ENCODE measurements at regions not wholly inside any gene's neighbourhood (a gene's known extent, or its start where the extent isn't known, plus 50 kb on each side); places are given as distances from the start of the nearest gene placed in this dataset.

DNA sequence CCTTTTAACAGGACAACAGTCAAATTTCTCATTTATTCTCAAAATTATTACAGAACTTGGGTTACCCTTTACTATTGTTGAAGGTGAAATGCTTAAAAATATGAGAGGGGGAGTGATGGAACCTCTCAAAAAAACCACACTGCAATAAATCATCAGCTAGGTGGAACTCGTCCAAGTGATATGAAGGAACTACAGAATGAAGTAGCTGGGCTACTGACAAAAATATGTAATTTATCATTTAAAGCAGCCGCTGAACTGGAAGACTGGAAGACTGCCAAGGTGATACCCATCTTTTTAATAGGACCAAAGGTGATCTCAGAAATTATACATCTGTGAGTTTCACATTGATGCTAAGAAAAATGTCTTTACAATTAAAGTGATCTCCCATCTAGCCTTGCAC, 597.7 kb upstream of the TENM3 start:
- TF ChIP-seq, protein P1, sequence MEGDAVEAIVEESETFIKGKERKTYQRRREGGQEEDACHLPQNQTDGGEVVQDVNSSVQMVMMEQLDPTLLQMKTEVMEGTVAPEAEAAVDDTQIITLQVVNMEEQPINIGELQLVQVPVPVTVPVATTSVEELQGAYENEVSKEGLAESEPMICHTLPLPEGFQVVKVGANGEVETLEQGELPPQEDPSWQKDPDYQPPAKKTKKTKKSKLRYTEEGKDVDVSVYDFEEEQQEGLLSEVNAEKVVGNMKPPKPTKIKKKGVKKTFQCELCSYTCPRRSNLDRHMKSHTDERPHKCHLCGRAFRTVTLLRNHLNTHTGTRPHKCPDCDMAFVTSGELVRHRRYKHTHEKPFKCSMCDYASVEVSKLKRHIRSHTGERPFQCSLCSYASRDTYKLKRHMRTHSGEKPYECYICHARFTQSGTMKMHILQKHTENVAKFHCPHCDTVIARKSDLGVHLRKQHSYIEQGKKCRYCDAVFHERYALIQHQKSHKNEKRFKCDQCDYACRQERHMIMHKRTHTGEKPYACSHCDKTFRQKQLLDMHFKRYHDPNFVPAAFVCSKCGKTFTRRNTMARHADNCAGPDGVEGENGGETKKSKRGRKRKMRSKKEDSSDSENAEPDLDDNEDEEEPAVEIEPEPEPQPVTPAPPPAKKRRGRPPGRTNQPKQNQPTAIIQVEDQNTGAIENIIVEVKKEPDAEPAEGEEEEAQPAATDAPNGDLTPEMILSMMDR (IDR thresholded peaks at IDR 0.05), result no peak
- no peaks in the 10 kb centered on the region for H3K9me3 ChIP-seq

DNA sequence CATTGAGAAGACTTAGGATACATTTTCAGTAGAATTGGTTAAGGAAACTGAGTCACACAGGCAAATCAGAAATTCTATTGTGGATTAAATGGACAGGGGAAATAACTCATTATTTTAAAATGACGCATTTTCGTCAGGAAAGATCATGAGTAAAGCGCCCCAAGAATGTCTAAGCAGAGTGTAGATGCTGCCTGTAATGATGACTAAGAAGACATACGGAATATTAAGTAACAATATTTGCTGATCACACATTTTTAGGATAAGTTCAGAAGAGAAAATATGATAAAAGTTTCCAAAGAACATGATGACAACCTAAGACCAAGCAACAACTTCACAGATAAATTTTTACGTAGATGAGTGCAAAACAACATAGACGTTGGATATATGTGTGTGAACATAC, 596.3 kb upstream of the TENM3 start:
- Histone ChIP-seq H3K36me3 (no peaks in the 10 kb centered on the region), H3K27ac (no peak overlapping the region), H3K4me3 (ENCODE audit: low read depth in 1 of 2, low read length in 1 of 2) (no peak overlapping the region), H3K27me3 (no peaks in the 10 kb centered on the region), H3K4me1 (ENCODE audit: control insufficient read depth in 1 of 2, insufficient read depth in 1 of 2, low read depth in 1 of 2, low read length in 1 of 2) (no peaks in the 10 kb centered on the region), H3K9me3 (no peaks in the 10 kb centered on the region)
- TF ChIP-seq, protein P1 (IDR thresholded peaks at IDR 0.05), result no peak

More for the DNA sequence above, 597.7 kb upstream of the TENM3 start:
- Histone ChIP-seq H3K27ac (no peak overlapping the region), H3K27me3 (no peaks in the 10 kb centered on the region), H3K4me1 (ENCODE audit: control insufficient read depth in 1 of 2, insufficient read depth in 1 of 2, low read depth in 1 of 2, low read length in 1 of 2) (no peaks in the 10 kb centered on the region), H3K36me3 (no peaks in the 10 kb centered on the region), H3K4me3 (ENCODE audit: low read depth in 1 of 2, low read length in 1 of 2) (no peak overlapping the region)

DNA sequence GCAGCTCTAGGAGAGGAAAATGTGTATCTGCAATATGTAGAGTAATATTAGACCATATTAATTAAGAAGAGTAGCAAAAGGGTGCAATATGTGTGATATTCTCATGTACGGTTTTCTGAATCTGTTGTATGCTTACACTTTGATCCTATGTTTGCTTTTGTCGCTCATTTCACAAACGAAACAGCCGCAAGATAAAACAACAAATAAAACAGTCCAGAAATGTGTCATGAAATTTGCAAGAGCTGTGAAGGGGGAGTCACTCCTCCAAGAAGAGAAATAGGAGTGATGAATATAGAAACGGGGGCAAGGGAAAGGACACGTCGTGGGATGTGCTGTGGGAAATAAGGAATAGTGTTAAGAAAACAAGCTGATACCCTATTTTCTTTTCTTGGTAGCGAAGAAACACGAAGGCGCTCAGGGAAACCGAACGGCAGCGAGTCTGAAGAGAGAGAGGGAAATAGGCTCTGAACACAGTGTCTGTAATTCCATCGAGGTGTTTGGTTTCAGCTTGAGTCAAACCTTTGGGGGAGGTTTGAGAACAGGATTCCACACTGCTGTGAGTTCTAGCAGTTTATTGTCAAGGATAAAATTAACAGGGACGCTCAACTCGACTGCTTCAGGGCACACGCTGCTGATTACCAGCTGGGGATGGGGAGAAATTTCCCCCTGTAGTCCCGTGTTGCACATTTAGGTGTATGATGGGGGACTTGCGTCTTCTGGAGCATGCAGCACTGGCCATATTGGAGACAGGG, 595.6 kb upstream of the TENM3 start:
- Histone ChIP-seq H3K36me3 (no peaks in the 10 kb centered on the region), H3K27me3 (no peaks in the 10 kb centered on the region), H3K9me3 (no peaks in the 10 kb centered on the region), H3K4me1 (ENCODE audit: control insufficient read depth in 1 of 2, insufficient read depth in 1 of 2, low read depth in 1 of 2, low read length in 1 of 2) (no peaks in the 10 kb centered on the region), H3K27ac (no peak overlapping the region), H3K4me3 (ENCODE audit: low read depth in 1 of 2, low read length in 1 of 2) (no peak overlapping the region)
- TF ChIP-seq, protein P1 (IDR thresholded peaks at IDR 0.05), result no peak

DNA sequence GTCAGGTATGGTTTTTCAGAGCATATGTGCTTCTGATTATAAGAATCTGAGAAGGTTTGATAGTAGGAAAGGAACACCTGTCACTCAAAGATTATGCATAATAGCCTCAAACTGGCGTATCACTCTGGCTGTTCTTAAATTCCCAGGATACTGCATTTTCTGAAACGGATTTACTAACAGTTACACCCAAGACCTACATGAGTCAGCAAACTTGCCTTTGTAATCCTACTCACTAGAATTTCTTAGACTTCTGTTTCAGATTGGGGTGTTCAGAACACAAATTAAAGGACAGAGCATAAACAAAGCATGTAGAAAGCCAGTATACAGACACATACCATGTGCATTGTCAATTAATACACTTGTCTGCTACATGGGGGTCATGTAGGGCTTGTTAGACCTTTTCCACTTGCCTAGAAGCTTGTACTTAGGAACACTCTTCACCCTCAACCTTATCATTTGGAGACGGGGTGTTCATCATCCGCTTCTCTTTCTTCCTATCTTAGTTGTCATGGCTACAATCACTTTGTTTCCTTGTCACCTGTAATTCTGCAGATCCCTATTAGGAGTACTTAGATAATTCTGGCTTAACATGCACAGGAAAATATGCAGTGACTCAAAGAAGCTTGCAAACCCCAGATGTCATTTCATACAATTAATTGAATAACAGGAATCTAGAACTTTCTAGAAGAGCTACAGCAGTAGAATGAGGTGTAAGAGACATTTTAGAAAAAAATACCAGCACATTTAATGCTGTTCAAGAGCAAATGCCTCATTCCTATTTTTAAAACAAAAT, 593.0 kb upstream of the TENM3 start:
- no peak overlapping the region for H3K27ac ChIP-seq
- TF ChIP-seq, protein P1 (IDR thresholded peaks at IDR 0.05), result no peak
- no peaks in the 10 kb centered on the region for H3K36me3 ChIP-seq
- H3K9me3 ChIP-seq, result no peaks in the 10 kb centered on the region
- H3K4me1 ChIP-seq (ENCODE audit: control insufficient read depth in 1 of 2, insufficient read depth in 1 of 2, low read depth in 1 of 2, low read length in 1 of 2), result no peaks in the 10 kb centered on the region
- no peaks in the 10 kb centered on the region for H3K27me3 ChIP-seq
- H3K4me3 ChIP-seq (ENCODE audit: low read depth in 1 of 2, low read length in 1 of 2), result no peak overlapping the region

DNA sequence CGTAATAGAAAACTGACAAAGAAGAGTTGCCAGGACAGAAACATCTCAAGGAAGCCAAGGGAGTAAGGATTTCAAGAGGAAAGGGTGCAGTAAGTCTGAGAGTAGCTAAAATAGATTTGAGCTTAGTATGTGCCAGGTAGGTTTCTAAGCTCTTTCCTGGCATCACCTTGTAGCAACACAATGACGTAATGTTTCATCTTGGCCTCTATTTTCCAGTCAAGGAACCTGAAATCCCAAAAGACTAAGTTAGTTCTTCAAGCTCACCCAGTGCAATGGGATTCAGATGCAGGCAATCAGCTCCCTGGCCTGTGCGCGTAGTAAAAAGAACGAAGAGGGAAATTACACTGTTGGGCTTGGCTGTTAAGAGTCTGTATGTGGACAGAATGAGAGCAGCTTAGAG, 586.5 kb upstream of the TENM3 start:
- H3K36me3 ChIP-seq, result no peaks in the 10 kb centered on the region
- no peaks in the 10 kb centered on the region for H3K9me3 ChIP-seq
- no peaks in the 10 kb centered on the region for H3K4me1 ChIP-seq (ENCODE audit: control insufficient read depth in 1 of 2, insufficient read depth in 1 of 2, low read depth in 1 of 2, low read length in 1 of 2)
- H3K4me3 ChIP-seq (ENCODE audit: low read depth in 1 of 2, low read length in 1 of 2), result no peak overlapping the region
- TF ChIP-seq, protein P1 (IDR thresholded peaks at IDR 0.05), result no peak
- no peaks in the 10 kb centered on the region for H3K27me3 ChIP-seq
- no peak overlapping the region for H3K27ac ChIP-seq
